CD4-positive, alpha-beta T cell (primary cell): ENCODE measurements at regions not wholly inside any gene's neighbourhood (a gene's known extent, or its start where the extent isn't known, plus 50 kb on each side); places are given as distances from the start of the nearest gene placed in this dataset.

Source experiments
- ATAC-seq: fragments of 200-7000 bp; cut with Tn5 transposase; one replicate; pipeline ENCODE4 v1.10.0; 2022; ENCODE audit warnings: mild to moderate bottlenecking; ENCODE audit not compliant: poor library complexity
- CTCF ChIA-PET: fragments of 350-600 bp; sonication (Branson Sonifier 250); formaldehyde crosslinking; loops from one replicate; lab custom pipeline; 2021; ENCODE audit warnings: antibody characterized with exemption, inconsistent platforms; lab: Charles Lee
- POLR2A ChIA-PET: fragments of 350-600 bp; sonication (Branson Sonifier 250); formaldehyde crosslinking; loops from one replicate; lab custom pipeline; 2021; ENCODE audit warnings: antibody characterized with exemption, inconsistent platforms; lab: Charles Lee
- DNase-seq, 14 experiments: peaks; one replicate each; pipeline ENCODE4 v3.0.0-alpha.2; 2013 to 2020; ENCODE audit warnings: mixed read lengths in 2 of 14
- H3K27ac ChIP-seq, 2 donors: one replicate each; pipeline versions ENCODE4 v1.5.1 to v1.7.0; 2013; ENCODE audit warnings: low read length in 2 of 2, low read depth in 1 of 2, mild to moderate bottlenecking in 1 of 2
- H3K27me3 ChIP-seq, 2 experiments: 1 replicate in 1 of 2; 2 replicates in 1 of 2; pipeline versions ENCODE4 v1.6.1 to v1.7.0; 2013; ENCODE audit warnings: low read length in 2 of 2, control low read depth in 1 of 2, mild to moderate bottlenecking in 1 of 2, moderate library complexity in 1 of 2; ENCODE audit not compliant: insufficient read depth in 2 of 2, control insufficient read depth in 1 of 2
- H3K36me3 ChIP-seq: one replicate; pipeline ENCODE4 v1.6.1; 2013; ENCODE audit warnings: low read length, control low read depth; ENCODE audit not compliant: insufficient read depth
- H3K4me1 ChIP-seq: one replicate; pipeline ENCODE4 v1.6.1; 2013; ENCODE audit warnings: low read length, control low read depth; ENCODE audit not compliant: insufficient read depth
- H3K4me3 ChIP-seq: one replicate; pipeline ENCODE4 v1.5.1; 2013; ENCODE audit warnings: mild to moderate bottlenecking, low read length, moderate library complexity
- H3K9me3 ChIP-seq, 2 experiments: 1 replicate in 1 of 2; 2 replicates in 1 of 2; pipeline versions ENCODE4 v1.6.1 to v1.7.0; 2013; ENCODE audit warnings: low read length in 2 of 2, mild to moderate bottlenecking in 2 of 2, control low read depth in 1 of 2, moderate library complexity in 1 of 2; ENCODE audit not compliant: control insufficient read depth in 1 of 2, insufficient read depth in 1 of 2
- H3K27ac Mint-ChIP-seq: one replicate; pipeline ENCODE4 v1.8.0; 2020; ENCODE audit warnings: mixed read lengths
- H3K27me3 Mint-ChIP-seq: one replicate; pipeline ENCODE4 v1.8.0; 2021; ENCODE audit warnings: mixed read lengths
- H3K36me3 Mint-ChIP-seq: one replicate; pipeline ENCODE4 v1.8.0; 2021; ENCODE audit warnings: low read depth, mixed read lengths
- H3K4me1 Mint-ChIP-seq: one replicate; pipeline ENCODE4 v1.8.0; 2021; ENCODE audit warnings: low read depth, mixed read lengths
- H3K4me3 Mint-ChIP-seq: one replicate; pipeline ENCODE4 v1.8.0; 2020; ENCODE audit warnings: mild to moderate bottlenecking, mixed read lengths
- H3K9me3 Mint-ChIP-seq: one replicate; pipeline ENCODE4 v1.8.0; 2020; ENCODE audit warnings: mixed read lengths
- intact Hi-C, 2 experiments: fragments of 100-400 bp; cut with DNase I in 1 of 2; cut with micrococcal nuclease in 1 of 2; formaldehyde crosslinking; loops; one replicate each; pipeline versions ENCODE4 v1.15.1 to v1.9.0; 2023 to 2025; cut with DNase I, micrococcal nuclease
- TF ChIP-seq, protein P1 (sequence below): fragments of 200-600 bp; IDR thresholded peaks from one replicate; pipeline ENCODE4 v1.8.0; 2022; ENCODE audit warnings: antibody characterized with exemption, mild to moderate bottlenecking

- Mint-ChIP-seq H3K36me3 (no peaks in the 10 kb centered on the region), H3K4me1 (no peaks in the 10 kb centered on the region), H3K27ac (no peak overlapping the region), H3K27me3 (peaks cover 64% of the 10 kb centered on the region), H3K4me3 (no peak overlapping the region), H3K9me3 (no peaks in the 10 kb centered on the region)
- peaks cover 0 to 17% of the 10 kb centered on the region in 2 experiments for H3K27me3 ChIP-seq
- CTCF ChIA-PET, result no interaction called here
- no peaks in the 10 kb centered on the region for H3K36me3 ChIP-seq
- intact Hi-C loops, result no loop called here
- no peaks in the 10 kb centered on the region for H3K4me1 ChIP-seq
- no peak overlapping the region for H3K27ac ChIP-seq
- ATAC-seq, result no peak
- POLR2A ChIA-PET, result no interaction called here
- TF ChIP-seq, protein P1, sequence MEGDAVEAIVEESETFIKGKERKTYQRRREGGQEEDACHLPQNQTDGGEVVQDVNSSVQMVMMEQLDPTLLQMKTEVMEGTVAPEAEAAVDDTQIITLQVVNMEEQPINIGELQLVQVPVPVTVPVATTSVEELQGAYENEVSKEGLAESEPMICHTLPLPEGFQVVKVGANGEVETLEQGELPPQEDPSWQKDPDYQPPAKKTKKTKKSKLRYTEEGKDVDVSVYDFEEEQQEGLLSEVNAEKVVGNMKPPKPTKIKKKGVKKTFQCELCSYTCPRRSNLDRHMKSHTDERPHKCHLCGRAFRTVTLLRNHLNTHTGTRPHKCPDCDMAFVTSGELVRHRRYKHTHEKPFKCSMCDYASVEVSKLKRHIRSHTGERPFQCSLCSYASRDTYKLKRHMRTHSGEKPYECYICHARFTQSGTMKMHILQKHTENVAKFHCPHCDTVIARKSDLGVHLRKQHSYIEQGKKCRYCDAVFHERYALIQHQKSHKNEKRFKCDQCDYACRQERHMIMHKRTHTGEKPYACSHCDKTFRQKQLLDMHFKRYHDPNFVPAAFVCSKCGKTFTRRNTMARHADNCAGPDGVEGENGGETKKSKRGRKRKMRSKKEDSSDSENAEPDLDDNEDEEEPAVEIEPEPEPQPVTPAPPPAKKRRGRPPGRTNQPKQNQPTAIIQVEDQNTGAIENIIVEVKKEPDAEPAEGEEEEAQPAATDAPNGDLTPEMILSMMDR, result no peak
- H3K4me3 ChIP-seq, result no peak overlapping the region
- no peak for DNase-seq
- no peaks in the 10 kb centered on the region for H3K9me3 ChIP-seq
Observed at GRCh38 chr15:72979791-72980190, 72.5 kb upstream of the NEO1 start.

DNA sequence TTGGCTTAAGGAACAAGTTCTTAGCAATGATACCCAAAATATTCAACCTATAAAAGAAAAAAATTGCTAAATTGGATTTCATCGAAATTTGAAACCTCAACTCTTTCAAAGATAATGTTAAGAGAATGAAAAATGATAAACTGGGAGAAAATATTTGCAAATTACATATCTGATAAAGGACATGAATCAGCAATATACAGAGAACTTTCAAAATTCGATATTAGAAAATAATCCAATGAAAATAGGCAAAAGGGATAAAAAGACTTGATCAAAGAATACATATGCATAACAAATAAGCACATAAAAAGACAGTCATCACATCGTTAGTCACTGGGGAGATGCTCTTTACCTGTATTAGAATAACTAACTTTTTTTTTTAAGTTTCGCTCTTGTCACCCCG lies 73.0 kb upstream of the NEO1 start:
- peaks cover 66% of the 10 kb centered on the region for H3K27me3 Mint-ChIP-seq
- POLR2A ChIA-PET, result no interaction called here

DNA sequence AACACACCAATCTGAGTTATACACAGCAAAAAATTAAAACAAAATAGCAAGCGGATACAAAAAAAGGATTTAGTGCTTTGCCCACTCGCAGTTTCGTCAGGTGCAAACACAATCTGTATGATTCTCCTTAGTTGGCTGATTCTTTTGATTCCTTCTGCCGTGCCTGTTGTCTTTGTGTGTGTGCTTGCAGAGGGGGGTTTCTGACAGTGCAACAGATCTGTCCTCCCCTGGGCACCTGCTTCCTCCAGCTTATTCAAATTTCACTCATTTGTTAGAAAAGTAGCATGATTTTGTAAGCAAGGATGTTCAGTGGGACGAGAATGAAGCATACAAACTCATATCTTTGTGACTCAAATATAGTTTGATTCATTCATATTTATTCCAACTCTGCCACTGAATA lies 74.0 kb upstream of the NEO1 start:
- H3K36me3 Mint-ChIP-seq, result no peaks in the 10 kb centered on the region
- CTCF ChIA-PET, result no interaction called here
- intact Hi-C loops, result no loop called here
- ATAC-seq (no peak), DNase-seq (no peak)
- POLR2A ChIA-PET, result no interaction called here
- Histone ChIP-seq H3K9me3 (no peaks in the 10 kb centered on the region), H3K4me3 (no peak overlapping the region), H3K27ac (no peak overlapping the region), H3K36me3 (no peaks in the 10 kb centered on the region), H3K4me1 (no peaks in the 10 kb centered on the region), H3K27me3 (peaks cover 0 to 11% of the 10 kb centered on the region in 2 experiments)
- H3K27ac Mint-ChIP-seq, result no peak overlapping the region
- TF ChIP-seq, protein P1, result no peak
- no peaks in the 10 kb centered on the region for H3K9me3 Mint-ChIP-seq
- H3K4me3 Mint-ChIP-seq, result no peak overlapping the region
- H3K4me1 Mint-ChIP-seq, result no peaks in the 10 kb centered on the region
- H3K27me3 Mint-ChIP-seq, result peaks cover 72% of the 10 kb centered on the region

More for the DNA sequence above, 73.0 kb upstream of the NEO1 start:
- no peaks in the 10 kb centered on the region for H3K4me1 ChIP-seq
- H3K9me3 ChIP-seq, result no peaks in the 10 kb centered on the region
- no peak for ATAC-seq
- Mint-ChIP-seq H3K36me3 (no peaks in the 10 kb centered on the region), H3K27ac (no peak overlapping the region), H3K4me1 (no peaks in the 10 kb centered on the region), H3K4me3 (no peak overlapping the region), H3K9me3 (no peaks in the 10 kb centered on the region)
- no peaks in the 10 kb centered on the region for H3K36me3 ChIP-seq
- TF ChIP-seq, protein P1, result no peak
- no peak overlapping the region for H3K27ac ChIP-seq
- DNase-seq, result no peak
- peaks cover 0 to 17% of the 10 kb centered on the region in 2 experiments for H3K27me3 ChIP-seq
- CTCF ChIA-PET, result no interaction called here
- intact Hi-C loops, result no loop called here
- no peak overlapping the region for H3K4me3 ChIP-seq
